Stimulated activated CD4-positive, alpha-beta T cell treated with anti-CD3 and anti-CD28 coated beads, Interleukin-4, amount 100 ng/mL, for 24 hours (primary cell): ENCODE measurements at regions not wholly inside any gene's neighbourhood (a gene's known extent, or its start where the extent isn't known, plus 50 kb on each side); places are given as distances from the start of the nearest gene placed in this dataset.

Experiments used
- DNase-seq: peaks from one replicate; pipeline ENCODE4 v3.0.0-alpha.2; 2020

- no peak for DNase-seq
Observed at GRCh38 chr7:50962962-50963374, 180.3 kb upstream of the GRB10 start.

GRCh38 chr7:50962281-50962883 lies 179.7 kb upstream of the GRB10 start:
- no peak for DNase-seq

- DNase-seq, result no peak
Observed at GRCh38 chr7:50960621-50961310, 178.1 kb upstream of the GRB10 start.

GRCh38 chr7:50959991-50960390 lies 177.3 kb upstream of the GRB10 start:
- DNase-seq, result no peak

DNA sequence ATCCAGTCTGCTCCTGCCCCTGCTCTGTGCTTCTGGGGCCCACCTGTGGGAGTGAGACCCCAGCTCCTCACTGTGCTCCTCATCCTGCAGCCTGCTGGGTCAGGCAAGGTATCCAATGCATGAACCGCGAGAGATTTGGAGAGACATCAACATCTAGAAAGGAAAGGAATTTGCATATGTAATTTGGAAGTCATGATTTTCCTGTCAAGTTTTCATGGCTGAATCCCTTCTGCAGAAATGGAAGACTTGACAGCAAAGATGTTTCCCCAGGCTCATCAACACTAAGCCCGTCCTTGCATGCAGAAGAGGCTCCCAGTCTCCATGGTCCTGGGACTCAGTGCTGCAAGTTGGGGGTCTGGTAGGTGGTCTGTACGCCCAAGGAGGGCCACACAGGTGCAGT lies 176.9 kb upstream of the GRB10 start:
- DNase-seq, result no peak

DNA sequence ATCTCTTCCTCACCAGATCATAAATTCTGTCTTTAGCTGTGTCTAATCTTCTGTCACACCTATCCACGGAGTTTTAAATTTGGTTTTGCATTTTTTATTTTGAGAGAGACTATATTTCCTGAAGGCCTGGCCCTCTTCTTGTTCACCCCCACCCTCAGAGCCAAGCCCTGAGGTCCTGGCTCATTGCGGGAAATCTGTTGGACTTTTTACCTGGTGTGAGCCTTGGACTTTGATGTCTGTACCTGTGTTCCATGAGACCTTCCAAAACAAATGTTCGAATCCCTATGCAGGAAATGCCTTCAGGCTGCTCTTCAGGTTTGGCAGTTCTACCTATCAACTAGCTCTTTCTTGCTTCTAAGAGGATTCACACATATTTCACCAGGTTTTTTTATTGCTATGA lies 175.2 kb upstream of the GRB10 start:
- DNase-seq, result no peak

GRCh38 chr7:50957431-50957830 lies 174.7 kb upstream of the GRB10 start:
- no peak for DNase-seq

GRCh38 chr7:50956522-50957155 lies 173.9 kb upstream of the GRB10 start:
- DNase-seq, result no peak

DNA sequence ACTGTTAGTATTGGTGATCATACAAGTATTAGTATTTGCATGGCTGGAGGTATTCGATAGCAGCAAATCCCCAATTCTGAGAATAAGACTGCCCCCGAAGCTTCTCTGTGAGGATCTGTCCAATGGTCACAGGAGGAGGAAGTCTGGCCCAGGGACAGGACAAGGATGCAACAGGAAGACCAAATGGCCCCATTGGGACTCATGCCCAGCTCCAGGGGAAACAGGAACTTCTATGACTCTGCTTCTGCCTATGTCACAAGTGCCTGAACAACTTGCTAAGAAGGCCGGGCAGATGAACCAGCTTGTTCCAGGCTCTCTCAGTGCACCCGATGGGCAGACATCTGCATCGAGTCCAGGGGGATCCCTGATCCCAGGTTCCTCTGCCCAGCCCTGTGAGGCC lies 172.0 kb upstream of the GRB10 start:
- DNase-seq, result no peak

GRCh38 chr7:50954245-50954644 lies 171.5 kb upstream of the GRB10 start:
- DNase-seq, result no peak

- DNase-seq, result no peak
Observed at GRCh38 chr7:50953820-50954219, 171.1 kb upstream of the GRB10 start.

GRCh38 chr7:50953303-50953702 lies 170.6 kb upstream of the GRB10 start:
- DNase-seq, result no peak

GRCh38 chr7:50952544-50952943 lies 169.8 kb upstream of the GRB10 start:
- no peak for DNase-seq

GRCh38 chr7:50952120-50952519 lies 169.4 kb upstream of the GRB10 start:
- no peak for DNase-seq

DNA sequence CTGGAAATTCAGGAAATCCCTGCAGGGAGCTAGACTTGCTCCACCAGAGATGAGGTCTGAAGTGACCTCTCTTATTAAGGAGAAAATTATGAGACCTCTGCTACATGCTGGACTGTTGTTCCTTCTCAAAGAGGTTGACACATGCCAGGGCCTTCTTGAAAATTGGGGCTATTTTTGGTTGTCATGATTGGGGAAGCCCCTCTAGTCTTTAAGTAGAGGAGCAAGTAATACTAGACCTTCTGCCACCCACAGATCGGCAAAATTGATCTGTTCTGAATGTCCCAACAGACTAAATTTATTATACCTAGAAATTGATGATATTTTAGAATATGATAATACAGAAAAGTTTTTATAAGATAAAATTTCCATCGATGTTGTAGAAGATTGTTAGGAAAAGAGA lies 160.8 kb upstream of the GRB10 start:
- no peak for DNase-seq

DNA sequence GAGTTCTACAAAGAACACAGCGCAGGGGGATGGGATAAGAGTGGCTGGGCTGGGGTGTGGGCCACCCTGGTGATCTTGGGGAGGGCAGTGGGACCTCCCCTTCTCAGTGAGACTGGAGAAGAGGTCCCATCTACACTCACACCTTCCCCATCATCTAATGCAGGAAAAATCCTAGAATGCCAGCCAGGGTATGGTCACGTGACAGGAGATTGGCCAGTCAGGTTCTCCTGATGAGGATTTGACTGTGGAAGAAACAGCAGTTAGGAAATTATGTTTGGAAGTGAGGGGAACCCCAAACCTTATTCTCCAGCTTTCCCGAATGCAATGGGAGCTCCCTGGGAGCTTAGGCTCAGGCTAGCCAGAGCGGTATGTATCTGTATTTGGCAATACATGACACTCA lies 158.8 kb upstream of the GRB10 start:
- DNase-seq, result no peak

DNA sequence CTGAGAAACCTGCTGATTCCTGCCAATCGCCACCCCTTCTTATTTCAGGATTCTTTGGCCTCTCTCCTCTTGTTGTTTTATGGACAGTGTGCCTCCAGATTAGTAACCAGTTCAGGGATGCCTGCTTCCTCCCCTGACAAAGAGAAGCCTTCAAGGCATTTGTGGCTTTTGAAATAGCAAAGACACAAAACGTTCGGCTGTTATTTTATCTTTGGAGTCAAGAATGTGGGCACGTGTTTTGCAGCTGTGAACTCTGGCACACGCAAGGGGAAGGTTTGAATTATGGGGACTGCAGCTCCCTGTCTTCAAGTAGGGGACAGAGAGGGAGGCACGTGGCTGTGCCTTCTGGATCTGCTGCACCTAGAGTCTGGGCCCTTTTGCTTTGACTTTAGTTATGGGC lies 157.9 kb upstream of the GRB10 start:
- no peak for DNase-seq

DNA sequence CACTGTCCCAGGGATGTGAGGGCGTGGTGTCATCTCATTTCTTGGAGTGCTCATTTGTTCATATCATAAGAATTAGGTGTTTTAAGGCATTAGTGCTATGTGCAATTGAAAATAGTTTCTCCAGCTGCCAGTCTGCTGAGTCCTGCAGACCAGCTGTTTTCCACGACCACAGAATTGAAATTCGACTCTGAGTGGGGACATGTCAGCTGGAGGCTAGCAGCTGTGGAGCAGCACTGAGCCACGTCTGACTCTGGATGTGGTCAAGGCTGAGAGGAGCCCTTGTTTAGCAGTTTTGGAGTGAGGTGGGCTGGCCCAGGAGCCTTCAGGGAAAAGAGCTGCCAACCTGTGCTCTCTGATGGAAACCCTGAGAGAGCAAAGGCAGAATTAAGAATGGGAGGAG lies 156.3 kb upstream of the GRB10 start:
- no peak for DNase-seq

GRCh38 chr7:50937727-50938126 lies 155.0 kb upstream of the GRB10 start:
- no peak for DNase-seq

DNA sequence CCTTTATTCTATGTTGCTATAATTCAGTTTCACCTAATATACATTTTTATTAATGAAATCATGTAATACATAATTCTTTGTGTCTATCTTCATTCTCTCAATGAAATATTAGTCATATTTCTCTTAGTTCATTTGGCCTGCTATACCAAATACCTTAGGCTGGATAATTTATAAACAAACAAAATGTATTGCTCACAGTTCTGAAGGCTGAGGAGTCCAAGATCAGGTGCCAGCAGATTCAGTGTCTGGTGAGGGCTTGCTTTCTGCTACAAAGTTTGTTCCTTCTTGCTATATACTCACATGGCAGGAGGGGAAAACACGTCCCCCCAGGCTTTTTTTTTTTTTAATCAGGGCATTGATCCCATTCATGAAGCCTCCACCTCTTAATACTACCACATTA lies 143.4 kb upstream of the GRB10 start:
- no peak for DNase-seq

- no peak for DNase-seq
Observed at GRCh38 chr7:50923476-50923875, 140.8 kb upstream of the GRB10 start.

DNA sequence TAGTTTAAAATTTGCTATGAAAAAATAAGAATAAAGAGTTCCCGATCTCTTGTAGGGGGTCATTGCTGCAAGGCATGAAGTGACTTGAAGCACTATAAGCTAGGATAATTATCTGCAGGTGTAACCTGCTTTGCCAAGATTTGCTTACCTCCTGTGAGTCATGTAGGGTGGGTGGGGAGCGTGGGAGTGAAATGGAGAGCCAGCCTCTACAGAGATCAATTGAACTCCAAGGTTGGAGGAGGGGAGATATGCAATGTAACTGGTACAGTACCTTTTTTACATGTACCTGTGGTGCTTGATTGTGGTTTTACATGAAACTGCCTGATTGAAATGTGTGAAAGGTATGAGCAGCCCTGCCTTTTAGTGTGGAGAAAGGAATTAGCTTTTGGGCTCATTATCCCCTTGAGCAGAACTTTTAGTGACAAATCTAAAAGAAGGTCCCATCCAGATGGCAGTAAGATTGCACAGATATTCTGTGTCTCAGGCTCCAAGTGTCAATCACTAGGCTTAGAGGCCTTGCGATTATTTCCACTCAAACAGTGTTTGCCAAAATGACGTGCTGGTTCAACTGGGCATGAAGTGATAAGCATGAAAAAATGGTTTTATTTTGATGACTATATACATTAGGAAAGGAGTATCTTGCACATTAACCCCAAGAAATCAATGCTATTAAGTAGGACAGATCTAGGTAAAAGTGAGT lies 138.6 kb upstream of the GRB10 start:
- DNase-seq, result no peak

GRCh38 chr7:50920031-50920635 lies 137.4 kb upstream of the GRB10 start:
- DNase-seq, result no peak

GRCh38 chr7:50915621-50916020 lies 132.9 kb upstream of the GRB10 start:
- no peak for DNase-seq
